Hepatocyte (in vitro differentiated cells): ENCODE measurements at regions not wholly inside any gene's neighbourhood (a gene's known extent, or its start where the extent isn't known, plus 50 kb on each side); places are given as distances from the start of the nearest gene placed in this dataset.

Experiments used
- DNase-seq: peaks from one replicate; pipeline ENCODE4 v3.0.0-alpha.2; 2016; ENCODE audit warnings: low spot score
- H2AFZ ChIP-seq: fragments of 200-600 bp; sonication (generic); 2 replicates; pipeline ENCODE4 v1.6.0; 2016; ENCODE audit warnings: antibody characterized with exemption, mild to moderate bottlenecking
- H3K27ac ChIP-seq: fragments of 200-600 bp; sonication (generic); 2 replicates; pipeline ENCODE4 v1.5.1; 2016; ENCODE audit warnings: mild to moderate bottlenecking
- H3K27me3 ChIP-seq: fragments of 200-600 bp; sonication (generic); 2 replicates; pipeline ENCODE4 v1.6.1; 2016
- H3K36me3 ChIP-seq: fragments of 200-600 bp; sonication (generic); replicated peaks from 2 replicates; pipeline ENCODE4 v1.5.1; 2016; ENCODE audit warnings: low read depth; ENCODE audit not compliant: insufficient read depth
- H3K4me1 ChIP-seq: fragments of 200-600 bp; sonication (generic); 2 replicates; pipeline ENCODE4 v1.5.1; 2016; ENCODE audit warnings: mild to moderate bottlenecking, moderate library complexity; ENCODE audit not compliant: insufficient read depth
- H3K4me2 ChIP-seq: fragments of 200-600 bp; sonication (generic); 2 replicates; pipeline ENCODE4 v1.6.0; 2016
- H3K4me3 ChIP-seq: fragments of 200-600 bp; sonication (generic); 2 replicates; pipeline ENCODE4 v1.5.1; 2016; ENCODE audit warnings: mild to moderate bottlenecking
- H3K79me2 ChIP-seq: fragments of 200-600 bp; sonication (generic); 2 replicates; pipeline ENCODE4 v1.6.0; 2017; ENCODE audit warnings: mild to moderate bottlenecking
- H3K9me2 ChIP-seq: fragments of 200-600 bp; sonication (generic); replicated peaks from 2 replicates; pipeline ENCODE4 v1.6.0; 2017; ENCODE audit warnings: mild to moderate bottlenecking; ENCODE audit not compliant: insufficient read depth
- H3K9me3 ChIP-seq: fragments of 200-600 bp; sonication (generic); 2 replicates; pipeline ENCODE4 v1.5.1; 2016; ENCODE audit warnings: low read depth, mild to moderate bottlenecking
- H4K20me1 ChIP-seq: fragments of 200-600 bp; sonication (generic); 2 replicates; pipeline ENCODE4 v1.6.0; 2016; ENCODE audit warnings: mild to moderate bottlenecking; ENCODE audit not compliant: insufficient read depth, poor library complexity, severe bottlenecking
- CTCF ChIP-seq: fragments of 200-600 bp; sonication (generic); IDR thresholded peaks from 2 replicates; pipeline ENCODE4 v1.5.1; 2016; ENCODE audit warnings: antibody characterized with exemption, mild to moderate bottlenecking; ENCODE audit not compliant: poor library complexity
- EZH2 ChIP-seq: fragments of 200-600 bp; sonication (generic); IDR thresholded peaks from 2 replicates; pipeline ENCODE4 v1.6.1; 2016; ENCODE audit warnings: antibody characterized with exemption, mild to moderate bottlenecking, borderline replicate concordance
- EZH2phosphoT487 ChIP-seq: fragments of 200-600 bp; sonication (generic); IDR thresholded peaks from one replicate; pipeline ENCODE4 v1.6.1; 2018; ENCODE audit warnings: antibody characterized with exemption, mild to moderate bottlenecking, low read depth, moderate library complexity; ENCODE audit not compliant: unreplicated experiment, severe bottlenecking
- WGBS: methylation state at CpG from one replicate; pipeline ENCODE4 v1.1.6; 2016; ENCODE audit warnings: low lambda C conversion rate; ENCODE audit errors: missing lambda C conversion rate; 5-methylcytosine and 5-hydroxymethylcytosine counted together

GRCh38 chr22:48376936-48377712 lies 1450.5 kb downstream of the BRD1 start:
- H3K9me3 ChIP-seq: no peaks in the 10 kb centered on the region
- 83% methylated on average over 8 of the region's 8 CpGs for WGBS
- no peak for DNase-seq
- no peaks in the 10 kb centered on the region for H3K79me2 ChIP-seq
- no peaks in the 10 kb centered on the region for H3K9me2 ChIP-seq
- no peak overlapping the region for H2AFZ ChIP-seq
- H3K4me3 ChIP-seq: no peak overlapping the region
- H3K4me1 ChIP-seq: no peaks in the 10 kb centered on the region
- H4K20me1 ChIP-seq: no peaks in the 10 kb centered on the region
- TF ChIP-seq CTCF (no peak), EZH2 (no peak), EZH2phosphoT487 (no peak)
- H3K27me3 ChIP-seq: peaks cover 12% of the 10 kb centered on the region
- H3K27ac ChIP-seq: no peak overlapping the region
- H3K36me3 ChIP-seq: no peaks in the 10 kb centered on the region
- no peak overlapping the region for H3K4me2 ChIP-seq

GRCh38 chr22:48376428-48376827 lies 1451.2 kb downstream of the BRD1 start:
- H4K20me1 ChIP-seq: no peaks in the 10 kb centered on the region
- no peaks in the 10 kb centered on the region for H3K36me3 ChIP-seq
- no peak overlapping the region for H3K4me2 ChIP-seq
- no peak overlapping the region for H2AFZ ChIP-seq
- peaks cover 12% of the 10 kb centered on the region for H3K27me3 ChIP-seq
- DNase-seq: no peak
- no peaks in the 10 kb centered on the region for H3K79me2 ChIP-seq
- TF ChIP-seq EZH2 (no peak), EZH2phosphoT487 (no peak), CTCF (no peak)
- no peaks in the 10 kb centered on the region for H3K9me2 ChIP-seq
- WGBS: 37% methylated on average over 8 of the region's 8 CpGs
- H3K4me1 ChIP-seq: peaks cover 1% of the 10 kb centered on the region
- H3K9me3 ChIP-seq: no peaks in the 10 kb centered on the region
- H3K27ac ChIP-seq: no peak overlapping the region
- H3K4me3 ChIP-seq: no peak overlapping the region

- Histone ChIP-seq H3K36me3 (no peaks in the 10 kb centered on the region), H3K79me2 (no peaks in the 10 kb centered on the region), H4K20me1 (no peaks in the 10 kb centered on the region), H3K9me3 (no peaks in the 10 kb centered on the region), H3K4me1 (peaks cover 22% of the 10 kb centered on the region), H3K4me2 (no peak overlapping the region), H2AFZ (no peak overlapping the region), H3K9me2 (no peaks in the 10 kb centered on the region), H3K4me3 (no peak overlapping the region), H3K27ac (no peak overlapping the region), H3K27me3 (peaks cover 12% of the 10 kb centered on the region)
- no peak for DNase-seq
- 87% methylated on average over 12 of the region's 12 CpGs for WGBS
- no peak for TF ChIP-seq CTCF
- TF ChIP-seq EZH2: no peak
- TF ChIP-seq EZH2phosphoT487: no peak
Observed at GRCh38 chr22:48373626-48374173, 1454.0 kb downstream of the BRD1 start.
